Smooth muscle cell (in vitro differentiated cells): ENCODE measurements at regions not wholly inside any gene's neighbourhood (a gene's known extent, or its start where the extent isn't known, plus 50 kb on each side); places are given as distances from the start of the nearest gene placed in this dataset.

Experiments
- DNase-seq: peaks from one replicate; lab custom pipeline; 2025; ENCODE audit not compliant: unreplicated experiment; lab: John Stamatoyannopoulos, UW
- H2AFZ ChIP-seq: fragments of 200-600 bp; sonication (generic); 2 replicates; pipeline ENCODE4 v1.6.0; 2016; ENCODE audit warnings: antibody characterized with exemption, low read depth, mild to moderate bottlenecking
- H3F3A ChIP-seq: fragments of 200-600 bp; sonication (generic); 2 replicates; pipeline ENCODE4 v1.6.0; 2017; ENCODE audit warnings: antibody characterized with exemption, low read depth
- H3K27ac ChIP-seq: fragments of 200-600 bp; sonication (generic); 2 replicates; pipeline ENCODE4 v1.5.1; 2016; ENCODE audit warnings: low read depth, mild to moderate bottlenecking
- H3K27me3 ChIP-seq: fragments of 200-600 bp; sonication (generic); 2 replicates; pipeline ENCODE4 v1.6.1; 2016; ENCODE audit warnings: low read depth, mild to moderate bottlenecking
- H3K36me3 ChIP-seq: fragments of 200-600 bp; sonication (generic); 2 replicates; pipeline ENCODE4 v1.5.1; 2016; ENCODE audit warnings: low read depth
- H3K4me1 ChIP-seq: fragments of 200-600 bp; sonication (generic); 2 replicates; pipeline ENCODE4 v1.5.1; 2016; ENCODE audit warnings: low read depth
- H3K4me2 ChIP-seq: fragments of 200-600 bp; sonication (generic); 2 replicates; pipeline ENCODE4 v1.6.0; 2016; ENCODE audit warnings: mild to moderate bottlenecking
- H3K4me3 ChIP-seq: fragments of 200-600 bp; sonication (generic); 2 replicates; pipeline ENCODE4 v1.5.1; 2016; ENCODE audit warnings: mild to moderate bottlenecking
- H3K79me2 ChIP-seq: fragments of 200-600 bp; sonication (generic); 2 replicates; pipeline ENCODE4 v1.6.0; 2016; ENCODE audit warnings: low read depth, mild to moderate bottlenecking
- H3K9ac ChIP-seq: fragments of 200-600 bp; sonication (generic); 2 replicates; pipeline ENCODE4 v1.6.0; 2016; ENCODE audit warnings: low read depth
- H3K9me3 ChIP-seq: fragments of 200-600 bp; sonication (generic); replicated peaks from 2 replicates; pipeline ENCODE4 v1.5.1; 2016; ENCODE audit warnings: low read depth
- H4K20me1 ChIP-seq: fragments of 200-600 bp; sonication (generic); 2 replicates; pipeline ENCODE4 v1.6.0; 2016; ENCODE audit warnings: low read depth
- CTCF ChIP-seq: fragments of 200-600 bp; sonication (generic); IDR thresholded peaks from 2 replicates; pipeline ENCODE4 v1.5.1; 2017; ENCODE audit warnings: borderline replicate concordance, mild to moderate bottlenecking, antibody characterized with exemption; ENCODE audit not compliant: insufficient read depth, poor library complexity, severe bottlenecking
- WGBS: methylation state at CpG from one replicate; pipeline ENCODE4 v1.1.7; 2016; ENCODE audit warnings: low lambda C conversion rate; 5-methylcytosine and 5-hydroxymethylcytosine counted together

- no peaks in the 10 kb centered on the region for H3F3A ChIP-seq
- no peak overlapping the region for H3K27ac ChIP-seq
- no peak overlapping the region for H3K4me2 ChIP-seq
- H3K4me3 ChIP-seq: no peak overlapping the region
- no peak overlapping the region for H2AFZ ChIP-seq
- TF ChIP-seq CTCF: no peak
- 90% methylated on average over 2 of the region's 2 CpGs for WGBS
- no peak overlapping the region for H3K9ac ChIP-seq
- DNase-seq: no peak
- no peaks in the 10 kb centered on the region for H4K20me1 ChIP-seq
- no peaks in the 10 kb centered on the region for H3K27me3 ChIP-seq
- no peaks in the 10 kb centered on the region for H3K9me3 ChIP-seq
- no peaks in the 10 kb centered on the region for H3K36me3 ChIP-seq
- no peaks in the 10 kb centered on the region for H3K79me2 ChIP-seq
- H3K4me1 ChIP-seq: peaks cover 3% of the 10 kb centered on the region
These were observed 203.7 kb upstream of the C1orf87 start for GRCh38 chr1:60277269-60277668.

- H3K4me1 ChIP-seq: no peaks in the 10 kb centered on the region
These were observed 201.1 kb upstream of the C1orf87 start for GRCh38 chr1:60274422-60275290.

GRCh38 chr1:60273185-60273584 lies 199.6 kb upstream of the C1orf87 start:
- 89% methylated on average over 1 of the region's 1 CpG for WGBS

More at GRCh38 chr1:60274422-60275290, 201.1 kb upstream of the C1orf87 start:
- Histone ChIP-seq H3K36me3 (no peaks in the 10 kb centered on the region), H3K27me3 (no peaks in the 10 kb centered on the region), H3K79me2 (no peaks in the 10 kb centered on the region), H3K4me3 (no peak overlapping the region), H2AFZ (no peak overlapping the region), H3K27ac (no peak overlapping the region), H3K9ac (no peak overlapping the region), H3K4me2 (no peak overlapping the region), H3K9me3 (no peaks in the 10 kb centered on the region), H4K20me1 (no peaks in the 10 kb centered on the region), H3F3A (no peaks in the 10 kb centered on the region)
- no peak for TF ChIP-seq CTCF
- DNase-seq: no peak
- 91% methylated on average over 8 of the region's 8 CpGs for WGBS

More at GRCh38 chr1:60273185-60273584, 199.6 kb upstream of the C1orf87 start:
- H3K27me3 ChIP-seq: no peaks in the 10 kb centered on the region
- no peak for TF ChIP-seq CTCF
- no peaks in the 10 kb centered on the region for H3F3A ChIP-seq
- H3K79me2 ChIP-seq: no peaks in the 10 kb centered on the region
- H4K20me1 ChIP-seq: no peaks in the 10 kb centered on the region
- no peaks in the 10 kb centered on the region for H3K36me3 ChIP-seq
- H3K27ac ChIP-seq: no peak overlapping the region
- no peak overlapping the region for H3K4me3 ChIP-seq
- no peaks in the 10 kb centered on the region for H3K4me1 ChIP-seq
- no peak overlapping the region for H3K4me2 ChIP-seq
- no peak for DNase-seq
- no peak overlapping the region for H3K9ac ChIP-seq
- no peak overlapping the region for H2AFZ ChIP-seq
- H3K9me3 ChIP-seq: no peaks in the 10 kb centered on the region
